Tibial nerve (tissue), 3 donors: ENCODE measurements at regions not wholly inside any gene's neighbourhood (a gene's known extent, or its start where the extent isn't known, plus 50 kb on each side); places are given as distances from the start of the nearest gene placed in this dataset.

Experiments used
- CTCF ChIP-seq, 5 experiments: fragments of 200-600 bp in 3 of 5; fragments of 450-650 bp in 2 of 5; sonication (generic) in 3 of 5; IDR thresholded peaks; one replicate each; pipeline ENCODE4 v1.5.1; 2016 to 2019; ENCODE audit warnings: antibody characterized with exemption in 5 of 5, mild to moderate bottlenecking in 3 of 5, moderate library complexity in 2 of 5
- POLR2A ChIP-seq, 2 donors: fragments of 450-650 bp; IDR thresholded peaks; one replicate each; pipeline ENCODE4 v1.6.1; 2017; ENCODE audit warnings: antibody characterized with exemption in 2 of 2, mild to moderate bottlenecking in 2 of 2, moderate library complexity in 2 of 2

DNA sequence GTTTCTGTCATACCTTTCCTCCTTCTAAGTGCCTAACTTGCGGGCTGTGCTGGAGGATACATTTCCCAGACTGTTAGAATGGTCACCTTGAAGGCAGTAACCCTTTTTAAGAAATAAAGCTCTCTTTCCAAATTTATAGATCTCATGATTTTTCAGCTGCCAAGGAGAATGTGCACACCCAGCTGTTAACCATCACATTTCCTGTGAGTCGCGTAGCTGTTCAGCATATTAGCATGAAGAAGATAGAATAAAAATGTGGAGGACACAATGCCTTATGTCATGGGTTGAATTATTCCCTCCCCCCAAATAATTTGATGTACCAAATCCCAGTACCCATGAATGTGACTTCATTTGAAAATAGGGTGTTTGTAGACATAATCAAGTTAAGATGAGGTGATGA is 729.4 kb downstream of the MTRR start:
- TF ChIP-seq POLR2A (IDR thresholded peaks at IDR 0.05) = no peak
- no peak for TF ChIP-seq CTCF (IDR thresholded peaks at IDR 0.05)
